Mesendoderm (in vitro differentiated cells): ENCODE measurements at regions not wholly inside any gene's neighbourhood (a gene's known extent, or its start where the extent isn't known, plus 50 kb on each side); places are given as distances from the start of the nearest gene placed in this dataset.
A peak's percentile ranks its signal among the peaks of the same experiment; 100 is the strongest.
"Not testable (repeated sequence)": the region's sequence is repeated elsewhere in the genome, so short reads cannot be mapped to it uniquely, and the experiment has no call there.

Experiments
- DNase-seq: peaks from one replicate; pipeline ENCODE4 v3.0.0; 2013
- H2AK5ac ChIP-seq: 2 replicates; pipeline ENCODE4 v1.6.1; 2013; ENCODE audit warnings: low read length, inconsistent platforms
- H2BK120ac ChIP-seq: 2 replicates; pipeline ENCODE4 v1.6.1; 2013; ENCODE audit warnings: low read depth, mild to moderate bottlenecking, low read length, moderate library complexity, mixed read lengths
- H2BK15ac ChIP-seq: replicated peaks from 2 replicates; pipeline ENCODE4 v1.6.1; 2013; ENCODE audit warnings: low read depth, mild to moderate bottlenecking, moderate library complexity
- H2BK5ac ChIP-seq: 2 replicates; pipeline ENCODE4 v1.6.1; 2013; ENCODE audit warnings: low read length, inconsistent platforms
- H3K18ac ChIP-seq: 2 replicates; pipeline ENCODE4 v1.6.1; 2013; ENCODE audit warnings: mild to moderate bottlenecking, low read length, mixed read lengths
- H3K23ac ChIP-seq: one replicate; pipeline ENCODE4 v1.6.1; 2013; ENCODE audit warnings: low read length
- H3K27ac ChIP-seq: 2 replicates; pipeline ENCODE4 v1.5.1; 2013; ENCODE audit warnings: low read depth, mild to moderate bottlenecking, inconsistent platforms, low read length, moderate library complexity
- H3K27me3 ChIP-seq: 2 replicates; pipeline ENCODE4 v1.6.1; 2013; ENCODE audit warnings: low read length, control low read depth, mild to moderate bottlenecking, inconsistent platforms; ENCODE audit not compliant: insufficient read depth, poor library complexity
- H3K36me3 ChIP-seq: 2 replicates; pipeline ENCODE4 v1.6.1; 2013; ENCODE audit warnings: low read length, inconsistent platforms; ENCODE audit not compliant: control insufficient read depth, insufficient read depth
- H3K4ac ChIP-seq: one replicate; pipeline ENCODE4 v1.6.1; 2013; ENCODE audit warnings: low read depth, mild to moderate bottlenecking, low read length, moderate library complexity
- H3K4me1 ChIP-seq: 2 replicates; pipeline ENCODE4 v1.6.1; 2013; ENCODE audit warnings: low read depth, low read length, inconsistent platforms; ENCODE audit not compliant: control insufficient read depth
- H3K4me2 ChIP-seq: 2 replicates; pipeline ENCODE4 v1.6.1; 2013; ENCODE audit warnings: low read length
- H3K4me3 ChIP-seq: 2 replicates; pipeline ENCODE4 v1.5.1; 2013; ENCODE audit warnings: mild to moderate bottlenecking, low read length
- H3K56ac ChIP-seq: one replicate; pipeline ENCODE4 v1.6.1; 2013; ENCODE audit warnings: low read length
- H3K79me1 ChIP-seq: 2 replicates; pipeline ENCODE4 v1.6.1; 2013; ENCODE audit warnings: low read length, inconsistent platforms
- H3K79me2 ChIP-seq: 2 replicates; pipeline ENCODE4 v1.6.1; 2013; ENCODE audit warnings: mild to moderate bottlenecking, low read length; ENCODE audit not compliant: control insufficient read depth, insufficient read depth
- H3K9ac ChIP-seq: 2 replicates; pipeline ENCODE4 v1.6.1; 2013; ENCODE audit warnings: low read length, inconsistent platforms
- H4K5ac ChIP-seq: one replicate; pipeline ENCODE4 v1.6.1; 2013; ENCODE audit warnings: low read length
- H4K8ac ChIP-seq: one replicate; pipeline ENCODE4 v1.6.1; 2013; ENCODE audit warnings: low read depth, mild to moderate bottlenecking, control low read depth, low read length, moderate library complexity
- WGBS: extraction: QIAGEN DNeasy Blood & Tissue Kit; methylation state at CpG from one replicate; pipeline ENCODE4 v1.1.7; 2013; ENCODE audit warnings: low lambda C conversion rate, missing lambda C conversion rate; ENCODE audit not compliant: insufficient coverage; ENCODE audit errors: extremely low coverage; 5-methylcytosine and 5-hydroxymethylcytosine counted together

DNA sequence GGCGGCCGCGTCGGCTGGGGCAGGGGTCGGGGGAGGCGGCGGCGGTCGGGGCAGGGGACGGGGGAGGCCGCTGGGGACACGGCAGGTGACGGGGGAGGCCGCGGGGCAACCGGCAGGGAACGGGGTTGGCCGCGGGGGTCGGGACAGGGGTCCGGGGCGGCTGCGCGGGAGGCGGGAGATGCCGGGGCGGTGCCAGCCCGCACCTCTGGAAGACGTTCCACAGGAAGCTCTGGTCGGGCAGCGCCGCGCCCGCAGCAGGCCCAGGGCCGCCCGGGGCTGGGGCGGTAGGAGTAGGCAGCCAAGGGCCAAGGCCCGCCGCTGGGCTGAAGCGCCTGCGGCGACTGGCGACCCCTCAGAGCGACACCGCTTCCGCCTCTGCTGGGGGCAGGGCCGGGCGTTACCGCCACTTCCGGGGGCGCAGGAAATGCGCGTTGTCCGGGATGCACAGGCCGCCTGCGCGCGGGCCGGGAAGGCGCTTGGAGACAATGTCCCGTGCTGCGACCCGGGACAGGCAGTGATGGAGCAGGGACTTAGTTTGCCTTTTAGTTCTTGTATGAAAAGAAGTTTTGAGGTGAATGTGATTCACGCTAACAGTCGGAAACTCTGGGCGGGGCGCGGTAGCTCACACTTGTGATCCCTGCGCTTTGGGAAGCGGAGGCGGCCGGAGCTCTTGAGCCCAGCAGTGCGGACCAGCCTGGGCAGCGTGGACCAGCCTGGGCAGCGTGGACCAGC is 110.0 kb upstream of the LPCAT1 start:
- no CpG with 5 or more reads among the region's 75 CpGs for WGBS
- peak overlapping the region; percentile 42 for H3K4me2 ChIP-seq

DNA sequence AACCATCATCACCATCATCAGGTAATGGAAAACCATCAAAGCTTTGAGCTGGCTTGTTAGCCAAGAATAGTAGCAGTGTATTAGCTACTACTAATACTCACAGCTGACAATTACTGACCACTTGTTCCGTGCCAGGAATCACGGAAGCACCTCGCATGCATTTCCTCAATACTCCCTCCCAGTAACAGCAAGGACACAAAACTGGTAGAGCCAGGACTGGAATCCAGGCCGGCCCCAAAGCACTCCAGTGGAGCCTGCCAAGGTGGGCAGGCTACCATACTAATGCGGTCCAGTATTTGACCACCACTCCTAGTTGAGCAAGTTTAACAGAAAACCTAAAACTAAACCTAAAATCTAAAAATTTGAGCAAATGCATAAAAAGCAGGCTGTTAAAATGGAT is 107.2 kb upstream of the LPCAT1 start:
- H3K27me3 ChIP-seq, H3K23ac ChIP-seq, H3K36me3 ChIP-seq, H2BK120ac ChIP-seq, H3K4ac ChIP-seq, H3K9ac ChIP-seq, H3K4me2 ChIP-seq, H3K4me1 ChIP-seq, H2BK15ac ChIP-seq, H3K4me3 ChIP-seq, H3K27ac ChIP-seq, H3K18ac ChIP-seq, DNase-seq, H2AK5ac ChIP-seq, H3K79me1 ChIP-seq, H4K8ac ChIP-seq, H2BK5ac ChIP-seq, H3K56ac ChIP-seq, H4K5ac ChIP-seq, H3K79me2 ChIP-seq: not testable (repeated sequence)
- WGBS = no CpG with 5 or more reads among the region's 5 CpGs

More for the DNA sequence above, 110.0 kb upstream of the LPCAT1 start:
- H4K5ac ChIP-seq = no peak overlapping the region
- H3K27ac ChIP-seq = no peak overlapping the region
- H3K27me3 ChIP-seq = no peaks in the 10 kb centered on the region
- H3K4me3 ChIP-seq = peak overlapping the region; percentile 46
- H3K18ac ChIP-seq = peak overlapping the region; percentile 91
- H2BK120ac ChIP-seq = no peak overlapping the region
- no peak overlapping the region for H3K23ac ChIP-seq
- H2BK5ac ChIP-seq = no peak overlapping the region
- no peak overlapping the region for H3K4ac ChIP-seq
- H4K8ac ChIP-seq = peak overlapping the region; percentile 41
- H3K36me3 ChIP-seq = no peaks in the 10 kb centered on the region
- H3K79me1 ChIP-seq = no peaks in the 10 kb centered on the region
- no peak overlapping the region for H2BK15ac ChIP-seq
- peak; percentile 94 for DNase-seq
- H2AK5ac ChIP-seq = no peak overlapping the region
- peak overlapping the region; percentile 78 for H3K9ac ChIP-seq
- peak overlapping the region; percentile 88 for H3K56ac ChIP-seq
- no peaks in the 10 kb centered on the region for H3K79me2 ChIP-seq
- H3K4me1 ChIP-seq = no peaks in the 10 kb centered on the region

DNA sequence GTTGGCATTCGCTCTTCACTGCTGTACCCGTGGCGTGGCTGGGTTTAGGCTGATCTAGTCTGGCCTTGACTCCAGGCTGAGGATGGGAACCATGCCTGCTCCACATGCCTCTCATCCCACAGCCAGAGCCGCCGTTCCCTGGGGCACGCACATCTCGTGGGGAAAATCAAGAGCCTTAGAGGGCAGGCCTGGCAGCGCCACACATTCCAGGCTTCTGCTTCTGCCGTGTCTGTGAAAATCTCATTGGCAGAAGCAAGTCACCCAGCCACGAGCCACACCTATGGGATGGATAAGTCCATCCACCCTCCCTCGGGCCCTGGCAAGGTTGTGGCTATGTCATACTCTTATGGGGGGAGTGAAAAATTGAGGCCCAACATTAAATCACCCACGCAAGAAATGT is 102.6 kb upstream of the LPCAT1 start:
- H2BK5ac ChIP-seq, DNase-seq, H3K23ac ChIP-seq, H2BK15ac ChIP-seq, H3K4me3 ChIP-seq, H3K36me3 ChIP-seq, H4K8ac ChIP-seq, H3K4me2 ChIP-seq, H3K9ac ChIP-seq, H3K27ac ChIP-seq, H3K4me1 ChIP-seq, H3K4ac ChIP-seq, H3K79me1 ChIP-seq, H3K18ac ChIP-seq, H2AK5ac ChIP-seq, H3K79me2 ChIP-seq, H3K27me3 ChIP-seq, H2BK120ac ChIP-seq, H4K5ac ChIP-seq, H3K56ac ChIP-seq: not testable (repeated sequence)
- WGBS = no CpG with 5 or more reads among the region's 12 CpGs

DNA sequence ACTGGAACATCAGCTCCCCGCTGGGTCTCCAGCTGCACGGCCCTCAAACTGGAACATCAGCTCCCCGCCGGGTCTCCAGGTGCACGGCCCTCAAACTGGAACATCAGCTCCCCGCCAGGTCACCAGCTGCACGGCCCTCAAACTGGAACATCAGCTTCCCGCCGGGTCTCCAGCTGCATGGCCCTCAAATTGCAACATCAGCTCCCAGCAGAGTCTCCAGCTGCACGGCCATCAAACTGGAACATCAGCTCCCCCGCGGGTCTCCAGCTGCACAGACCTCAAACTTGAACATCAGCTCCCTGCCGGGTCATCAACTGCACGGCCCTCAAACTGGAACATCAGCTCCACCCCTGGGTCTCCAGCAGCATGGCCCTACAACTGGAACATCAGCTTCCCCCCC is 95.8 kb upstream of the LPCAT1 start:
- H3K79me1 ChIP-seq, H3K79me2 ChIP-seq, H2AK5ac ChIP-seq, H3K27ac ChIP-seq, H4K8ac ChIP-seq, H3K36me3 ChIP-seq, H2BK15ac ChIP-seq, H3K18ac ChIP-seq, H3K23ac ChIP-seq, H4K5ac ChIP-seq, H3K27me3 ChIP-seq, H3K9ac ChIP-seq, H3K56ac ChIP-seq, H2BK120ac ChIP-seq, DNase-seq, H3K4me1 ChIP-seq, H3K4me2 ChIP-seq, H3K4me3 ChIP-seq, H2BK5ac ChIP-seq, H3K4ac ChIP-seq: not testable (repeated sequence)
- no CpG with 5 or more reads among the region's 14 CpGs for WGBS

DNA sequence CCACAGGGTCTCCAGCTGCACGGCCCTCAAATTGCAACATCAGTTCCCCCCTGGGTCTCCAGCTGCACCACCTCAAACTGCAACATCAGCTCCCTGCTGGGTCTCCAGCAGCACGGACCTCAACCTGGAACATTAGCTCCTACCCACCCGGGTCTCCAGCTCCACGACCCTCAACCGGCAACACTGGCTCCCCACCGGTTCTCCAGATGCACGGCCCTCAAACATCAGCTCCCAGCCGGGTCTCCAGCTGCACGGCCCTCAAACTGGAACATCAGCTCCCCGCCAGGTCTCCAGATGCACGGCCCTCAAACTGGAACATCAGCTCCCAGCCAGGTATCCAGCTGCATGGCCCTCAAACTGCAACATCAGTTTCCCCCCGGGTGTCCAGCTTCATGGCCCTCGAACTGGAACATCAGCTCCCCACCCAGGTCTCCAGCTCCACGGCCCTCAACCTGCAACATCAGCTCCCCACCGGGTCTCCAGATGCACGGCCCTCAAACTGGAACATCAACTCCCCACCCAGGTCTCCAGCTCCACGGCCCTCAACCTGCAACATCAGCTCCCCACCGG is 94.6 kb upstream of the LPCAT1 start:
- H2AK5ac ChIP-seq, H3K36me3 ChIP-seq, H3K56ac ChIP-seq, H2BK15ac ChIP-seq, H3K23ac ChIP-seq, H3K4me3 ChIP-seq, H3K4me1 ChIP-seq, H3K79me1 ChIP-seq, H2BK120ac ChIP-seq, H3K4ac ChIP-seq, H3K18ac ChIP-seq, H3K4me2 ChIP-seq, H4K5ac ChIP-seq, H3K9ac ChIP-seq, H4K8ac ChIP-seq, H2BK5ac ChIP-seq, H3K79me2 ChIP-seq, H3K27me3 ChIP-seq, DNase-seq, H3K27ac ChIP-seq: not testable (repeated sequence)
- no CpG with 5 or more reads among the region's 18 CpGs for WGBS
